ENCODE measurements at regions not wholly inside any gene's neighbourhood (a gene's known extent, or its start where the extent isn't known, plus 50 kb on each side); places are given as distances from the start of the nearest gene placed in this dataset.

GRCh38 chr12:83477696-83478095 lies 791.0 kb downstream of the TMTC2 start:
- no peak overlapping the region for H3K27ac ChIP-seq
- H3K27me3 ChIP-seq (replicated peaks in 1 of 7) = no peaks in the 10 kb centered on the region
- 53 to 69% (median 57%) methylated on average over 4 of the region's 4 CpGs for WGBS, 5 donors
- H3K36me3 ChIP-seq = no peaks in the 10 kb centered on the region
- intact Hi-C loops (cut with DNase I; ENCODE audit: low total_unique reads) = no loop called here
- H3K9me3 ChIP-seq = peaks cover 0 to 6% (median 0%) of the 10 kb centered on the region in 8 donors
- no peak for DNase-seq
- H3K4me1 ChIP-seq = no peaks in the 10 kb centered on the region
- TF ChIP-seq POLR2AphosphoS5 (IDR thresholded peaks at IDR 0.05) = no peak
- TF ChIP-seq POLR2A (IDR thresholded peaks at IDR 0.05) = no peak
- no peak for TF ChIP-seq CTCF (IDR thresholded peaks at IDR 0.05 in 8 of 11, conservative IDR thresholded peaks at IDR 0.05 in 3 of 11)
- H3K4me3 ChIP-seq = no peak overlapping the region

GRCh38 chr12:83476695-83477690 lies 790.3 kb downstream of the TMTC2 start:
- Histone ChIP-seq H3K4me3 (no peak overlapping the region), H3K36me3 (no peaks in the 10 kb centered on the region), H3K4me1 (no peaks in the 10 kb centered on the region), H3K27me3 (replicated peaks in 1 of 7) (no peaks in the 10 kb centered on the region), H3K9me3 (peaks cover 0 to 4% (median 0%) of the 10 kb centered on the region in 8 donors), H3K27ac (no peak overlapping the region)
- TF ChIP-seq CTCF (IDR thresholded peaks at IDR 0.05 in 8 of 11, conservative IDR thresholded peaks at IDR 0.05 in 3 of 11) = no peak
- no peak for TF ChIP-seq POLR2AphosphoS5 (IDR thresholded peaks at IDR 0.05)
- no peak for TF ChIP-seq POLR2A (IDR thresholded peaks at IDR 0.05)
- WGBS, 5 donors = 83 to 93% (median 88%) methylated on average over 2 of the region's 2 CpGs
- intact Hi-C loops (cut with DNase I; ENCODE audit: low total_unique reads) = no loop called here
- no peak for DNase-seq

GRCh38 chr12:83476006-83476405 lies 789.3 kb downstream of the TMTC2 start:
- WGBS, 5 donors = 79 to 97% (median 88%) methylated on average over 1 of the region's 1 CpG
- H3K4me3 ChIP-seq = no peak overlapping the region
- H3K27ac ChIP-seq = no peak overlapping the region
- no peak for TF ChIP-seq CTCF (IDR thresholded peaks at IDR 0.05 in 8 of 11, conservative IDR thresholded peaks at IDR 0.05 in 3 of 11)
- TF ChIP-seq POLR2A (IDR thresholded peaks at IDR 0.05) = no peak
- no peak for TF ChIP-seq POLR2AphosphoS5 (IDR thresholded peaks at IDR 0.05)
- no peak for DNase-seq
- H3K4me1 ChIP-seq = no peaks in the 10 kb centered on the region
- no peaks in the 10 kb centered on the region for H3K27me3 ChIP-seq (replicated peaks in 1 of 7)
- no peaks in the 10 kb centered on the region for H3K36me3 ChIP-seq
- no peaks in the 10 kb centered on the region for H3K9me3 ChIP-seq
- intact Hi-C loops (cut with DNase I; ENCODE audit: low total_unique reads) = no loop called here

GRCh38 chr12:83474369-83474768 lies 787.7 kb downstream of the TMTC2 start:
- DNase-seq = no peak
- Histone ChIP-seq H3K4me3 (no peak overlapping the region), H3K27me3 (replicated peaks in 1 of 7) (no peaks in the 10 kb centered on the region), H3K36me3 (no peaks in the 10 kb centered on the region), H3K4me1 (no peaks in the 10 kb centered on the region), H3K9me3 (no peaks in the 10 kb centered on the region), H3K27ac (no peak overlapping the region)
- WGBS, 5 donors = 79 to 90% (median 87%) methylated on average over 2 of the region's 2 CpGs
- intact Hi-C loops (cut with DNase I; ENCODE audit: low total_unique reads) = no loop called here
- no peak for TF ChIP-seq POLR2AphosphoS5 (IDR thresholded peaks at IDR 0.05)
- no peak for TF ChIP-seq POLR2A (IDR thresholded peaks at IDR 0.05)

Data from spleen (tissue), 11 donors.